ENCODE measurements at regions not wholly inside any gene's neighbourhood (a gene's known extent, or its start where the extent isn't known, plus 50 kb on each side); places are given as distances from the start of the nearest gene placed in this dataset.
"Not testable (repeated sequence)": the region's sequence is repeated elsewhere in the genome, so short reads cannot be mapped to it uniquely, and the experiment has no call there.

GRCh38 chr5:39755986-39756385 is 331.2 kb upstream of the DAB2 start (continued):
- TF ChIP-seq RNF2 (IDR thresholded peaks at IDR 0.05; ENCODE audit: borderline replicate concordance, low read depth) (no peak), PBX3 (IDR thresholded peaks at IDR 0.05) (no peak), POLR2AphosphoS2 (conservative IDR thresholded peaks at IDR 0.05; ENCODE audit: low read length) (no peak)

DNA sequence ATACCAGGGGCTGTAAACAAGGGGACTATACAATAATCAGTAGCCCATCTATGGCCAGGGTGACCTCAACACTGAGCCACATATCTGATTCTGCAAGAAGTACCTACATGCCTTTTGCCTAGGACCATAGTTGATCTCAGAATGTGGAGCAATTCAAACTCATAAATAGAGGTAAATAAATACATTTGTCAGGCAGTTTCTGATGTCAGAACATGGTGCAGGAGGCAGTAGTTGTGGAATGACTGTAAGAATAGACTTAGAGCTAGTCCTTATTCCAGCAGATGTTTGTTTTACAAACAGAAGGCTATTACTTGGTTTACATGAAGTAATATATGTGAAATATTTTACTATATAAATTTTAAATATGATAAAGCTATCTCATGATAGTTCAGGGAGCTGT is 330.7 kb upstream of the DAB2 start:
- ChIA-PET POLR2A (no interaction called here), CTCF (interaction anchor here (1.2 to 1.3 kb wide), 2 partner anchors 16 to 193 kb away, joined by 3 to 4 read pairs; no protein-coding TSS in a partner anchor)
- Histone ChIP-seq H3K4me1 (peaks cover 35% of the 10 kb centered on the region), H3K27ac (peak overlapping the region; percentile 74 to 88), H3K4me3 (no peak overlapping the region), H3K4me2 (peak overlapping the region; percentile 30), H3K9me3 (peaks cover 2% of the 10 kb centered on the region; the same call in 1 of the 3 replicates)
- DNase-seq (ENCODE audit: low read depth in 1 of 2, low spot score in 1 of 2) (peak; percentile 1 to 38), ATAC-seq (peak in 1 of 2 experiments; percentile 27; a peak in 3 of 6 replicates), FAIRE-seq (no peak)
- TF ChIP-seq RNF2 (IDR thresholded peaks at IDR 0.05; ENCODE audit: borderline replicate concordance, low read depth) (no peak), ZSCAN20 (CRISPR knock-in tag; IDR thresholded peaks at IDR 0.05) (no peak), ESRRA (IDR thresholded peaks at IDR 0.05; ENCODE audit: borderline replicate concordance, low read length) (no peak), USF2 (IDR thresholded peaks at IDR 0.05) (no peak), SMC3 (IDR thresholded peaks at IDR 0.05) (no peak), JUNB (IDR thresholded peaks at IDR 0.05) (no peak), SREBF2 (IDR thresholded peaks at IDR 0.05) (no peak), POLR2A (IDR thresholded peaks at IDR 0.05; ENCODE audit: low read length) (no peak), TFCP2L1 (CRISPR knock-in tag; IDR thresholded peaks at IDR 0.05) (no peak)

DNA sequence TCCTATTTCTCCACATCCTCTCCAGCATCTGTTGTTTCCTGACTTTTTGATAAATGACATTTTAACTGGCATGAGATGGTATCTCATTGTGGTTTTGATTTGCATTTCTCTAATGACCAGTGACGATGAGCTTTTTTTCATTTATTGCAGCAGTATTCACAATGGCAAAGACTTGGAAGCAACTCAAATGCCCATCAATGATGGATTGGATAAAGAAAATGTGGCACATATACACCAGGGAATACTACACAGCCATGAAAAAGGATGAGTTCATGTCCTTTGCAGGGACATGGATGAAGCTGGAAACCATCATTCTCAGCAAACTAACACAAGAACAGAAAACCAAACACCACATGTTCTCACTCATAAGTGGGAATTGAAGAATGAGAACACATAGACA is 329.0 kb upstream of the DAB2 start:
- H3K27ac ChIP-seq, CTCF ChIA-PET: not testable (repeated sequence)

DNA sequence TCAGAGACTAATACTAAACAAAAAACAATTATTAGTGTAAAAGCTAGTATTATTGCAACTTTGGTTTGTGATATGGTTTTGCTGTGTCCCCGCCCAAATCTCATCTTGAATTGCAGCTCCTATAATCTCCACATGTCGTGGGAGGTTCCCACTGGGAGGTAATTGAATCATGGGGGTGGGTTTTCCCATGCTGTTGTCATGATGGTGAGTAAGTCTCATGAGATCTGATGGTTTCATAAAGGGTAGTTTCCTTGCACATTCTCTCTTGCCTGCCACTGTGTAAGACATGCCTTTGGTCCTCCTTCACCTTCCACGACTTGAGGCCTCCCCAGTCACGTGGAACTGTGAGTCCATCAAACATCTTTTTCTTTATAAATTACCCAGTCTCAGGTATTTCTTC is 325.9 kb upstream of the DAB2 start:
- no peak overlapping the region for H3K27ac ChIP-seq
- CTCF ChIA-PET: interaction anchor here (1.5 kb wide), 1 partner anchor 37 kb away, joined by 3 read pairs; no protein-coding TSS in a partner anchor
- peaks cover 5% of the 10 kb centered on the region; the same call in 2 of the 3 replicates for H3K4me1 ChIP-seq
- DNase-seq (ENCODE audit: low read depth in 1 of 2, low spot score in 1 of 2) (no peak), ATAC-seq (no peak), FAIRE-seq (no peak)
- POLR2A ChIA-PET: no interaction called here
- no peaks in the 10 kb centered on the region; the same call in 2 of the 3 replicates for H3K9me3 ChIP-seq
- no peak overlapping the region for H3K4me3 ChIP-seq
- TF ChIP-seq EHMT2 (IDR thresholded peaks at IDR 0.05; ENCODE audit: low read depth): no peak
- TF ChIP-seq CHD4 (IDR thresholded peaks at IDR 0.05; ENCODE audit: borderline replicate concordance): no peak
- no peak for TF ChIP-seq E2F6 (IDR thresholded peaks at IDR 0.05; ENCODE audit: borderline replicate concordance, low read depth)
- TF ChIP-seq BHLHE40 (IDR thresholded peaks at IDR 0.05; ENCODE audit: low read depth, low read length): no peak
- TF ChIP-seq, protein P1, sequence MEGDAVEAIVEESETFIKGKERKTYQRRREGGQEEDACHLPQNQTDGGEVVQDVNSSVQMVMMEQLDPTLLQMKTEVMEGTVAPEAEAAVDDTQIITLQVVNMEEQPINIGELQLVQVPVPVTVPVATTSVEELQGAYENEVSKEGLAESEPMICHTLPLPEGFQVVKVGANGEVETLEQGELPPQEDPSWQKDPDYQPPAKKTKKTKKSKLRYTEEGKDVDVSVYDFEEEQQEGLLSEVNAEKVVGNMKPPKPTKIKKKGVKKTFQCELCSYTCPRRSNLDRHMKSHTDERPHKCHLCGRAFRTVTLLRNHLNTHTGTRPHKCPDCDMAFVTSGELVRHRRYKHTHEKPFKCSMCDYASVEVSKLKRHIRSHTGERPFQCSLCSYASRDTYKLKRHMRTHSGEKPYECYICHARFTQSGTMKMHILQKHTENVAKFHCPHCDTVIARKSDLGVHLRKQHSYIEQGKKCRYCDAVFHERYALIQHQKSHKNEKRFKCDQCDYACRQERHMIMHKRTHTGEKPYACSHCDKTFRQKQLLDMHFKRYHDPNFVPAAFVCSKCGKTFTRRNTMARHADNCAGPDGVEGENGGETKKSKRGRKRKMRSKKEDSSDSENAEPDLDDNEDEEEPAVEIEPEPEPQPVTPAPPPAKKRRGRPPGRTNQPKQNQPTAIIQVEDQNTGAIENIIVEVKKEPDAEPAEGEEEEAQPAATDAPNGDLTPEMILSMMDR (IDR thresholded peaks at IDR 0.05): no peak
- TF ChIP-seq CEBPB (IDR thresholded peaks at IDR 0.05): no peak
- no peak for TF ChIP-seq ZC3H11A (IDR thresholded peaks at IDR 0.05)
- TF ChIP-seq, protein P2, sequence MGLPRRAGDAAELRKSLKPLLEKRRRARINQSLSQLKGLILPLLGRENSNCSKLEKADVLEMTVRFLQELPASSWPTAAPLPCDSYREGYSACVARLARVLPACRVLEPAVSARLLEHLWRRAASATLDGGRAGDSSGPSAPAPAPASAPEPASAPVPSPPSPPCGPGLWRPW (IDR thresholded peaks at IDR 0.05): no peak
- TF ChIP-seq PBX3 (IDR thresholded peaks at IDR 0.05): no peak
- TF ChIP-seq BCL3 (IDR thresholded peaks at IDR 0.05): no peak
- no peak for TF ChIP-seq ESRRA (IDR thresholded peaks at IDR 0.05; ENCODE audit: borderline replicate concordance, low read length)
- no peak overlapping the region for H3K4me2 ChIP-seq
- 70% methylated on average over 4 of the region's 4 CpGs for WGBS (ENCODE audit: missing lambda C conversion rate)

More for the DNA sequence above, 329.0 kb upstream of the DAB2 start:
- DNase-seq (ENCODE audit: low read depth in 1 of 2, low spot score in 1 of 2); ATAC-seq; POLR2A ChIA-PET; FAIRE-seq; H3K4me3 ChIP-seq; H3K4me2 ChIP-seq; H3K9me3 ChIP-seq: not testable (repeated sequence)
- H3K4me1 ChIP-seq: peaks cover 20% of the 10 kb centered on the region
- 87% methylated on average over 1 of the region's 1 CpG for WGBS (ENCODE audit: missing lambda C conversion rate)
